ENCODE measurements at regions not wholly inside any gene's neighbourhood (a gene's known extent, or its start where the extent isn't known, plus 50 kb on each side); places are given as distances from the start of the nearest gene placed in this dataset.

DNA sequence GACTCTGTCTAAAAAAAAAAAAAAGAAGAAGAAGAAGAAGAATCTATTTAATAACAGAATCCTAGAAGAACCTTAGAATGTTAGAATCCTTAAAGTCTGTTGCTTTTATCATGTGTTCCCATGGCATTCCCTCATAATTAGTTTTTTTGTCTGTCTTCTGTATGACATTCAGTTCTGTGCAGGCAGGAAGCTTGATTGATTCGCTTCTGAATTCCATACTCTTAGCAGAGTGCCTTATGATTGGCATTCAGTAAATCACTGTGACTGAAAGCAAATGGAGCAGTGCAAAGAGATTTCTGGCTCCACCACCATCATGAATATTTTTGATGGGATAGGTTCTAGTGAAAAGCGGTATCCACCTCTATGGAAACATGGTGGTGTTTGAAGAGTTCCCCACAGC lies 1065.9 kb upstream of the RBFOX1 start:
- Mint-ChIP-seq H3K9me3 (peaks cover 12% of the 10 kb centered on the region), H3K27ac (no peak overlapping the region), H3K4me3 (no peak overlapping the region), H3K4me1 (ENCODE audit: low read depth) (no peaks in the 10 kb centered on the region), H3K36me3 (ENCODE audit: low read depth) (no peaks in the 10 kb centered on the region), H3K27me3 (no peaks in the 10 kb centered on the region)
- intact Hi-C loops (cut with micrococcal nuclease), result no loop called here
- CTCF ChIA-PET, result no interaction called here
- TF ChIP-seq, protein P1, sequence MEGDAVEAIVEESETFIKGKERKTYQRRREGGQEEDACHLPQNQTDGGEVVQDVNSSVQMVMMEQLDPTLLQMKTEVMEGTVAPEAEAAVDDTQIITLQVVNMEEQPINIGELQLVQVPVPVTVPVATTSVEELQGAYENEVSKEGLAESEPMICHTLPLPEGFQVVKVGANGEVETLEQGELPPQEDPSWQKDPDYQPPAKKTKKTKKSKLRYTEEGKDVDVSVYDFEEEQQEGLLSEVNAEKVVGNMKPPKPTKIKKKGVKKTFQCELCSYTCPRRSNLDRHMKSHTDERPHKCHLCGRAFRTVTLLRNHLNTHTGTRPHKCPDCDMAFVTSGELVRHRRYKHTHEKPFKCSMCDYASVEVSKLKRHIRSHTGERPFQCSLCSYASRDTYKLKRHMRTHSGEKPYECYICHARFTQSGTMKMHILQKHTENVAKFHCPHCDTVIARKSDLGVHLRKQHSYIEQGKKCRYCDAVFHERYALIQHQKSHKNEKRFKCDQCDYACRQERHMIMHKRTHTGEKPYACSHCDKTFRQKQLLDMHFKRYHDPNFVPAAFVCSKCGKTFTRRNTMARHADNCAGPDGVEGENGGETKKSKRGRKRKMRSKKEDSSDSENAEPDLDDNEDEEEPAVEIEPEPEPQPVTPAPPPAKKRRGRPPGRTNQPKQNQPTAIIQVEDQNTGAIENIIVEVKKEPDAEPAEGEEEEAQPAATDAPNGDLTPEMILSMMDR (IDR thresholded peaks at IDR 0.05), result no peak
- no peak for ATAC-seq
- POLR2A ChIA-PET, result no interaction called here
- no peak for DNase-seq

DNA sequence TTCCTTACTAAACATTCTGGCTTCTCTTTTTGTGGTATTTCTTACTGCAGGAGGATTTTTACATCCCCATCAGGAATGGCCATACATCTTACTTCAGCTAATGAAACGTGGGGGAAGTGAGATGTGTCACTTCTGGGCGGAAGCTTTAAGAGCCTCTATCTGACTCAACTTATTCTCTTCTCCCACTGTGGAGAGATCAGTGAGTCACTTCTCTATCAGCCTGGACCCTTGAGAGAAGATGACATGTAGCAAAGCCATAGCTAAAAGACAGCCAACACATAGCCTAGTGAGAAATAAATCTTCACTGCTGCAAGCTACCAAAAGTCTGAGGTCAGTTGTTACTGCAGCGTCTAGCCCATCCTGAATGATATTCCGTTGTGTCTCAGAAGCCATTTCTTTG lies 1066.7 kb upstream of the RBFOX1 start:
- CTCF ChIA-PET, result no interaction called here
- Mint-ChIP-seq H3K36me3 (ENCODE audit: low read depth) (no peaks in the 10 kb centered on the region), H3K4me3 (no peak overlapping the region), H3K27me3 (no peaks in the 10 kb centered on the region), H3K9me3 (peaks cover 12% of the 10 kb centered on the region), H3K4me1 (ENCODE audit: low read depth) (no peaks in the 10 kb centered on the region), H3K27ac (no peak overlapping the region)
- intact Hi-C loops (cut with micrococcal nuclease), result no loop called here
- DNase-seq (no peak), ATAC-seq (no peak)
- TF ChIP-seq, protein P1 (IDR thresholded peaks at IDR 0.05), result no peak
- POLR2A ChIA-PET, result no interaction called here

DNA sequence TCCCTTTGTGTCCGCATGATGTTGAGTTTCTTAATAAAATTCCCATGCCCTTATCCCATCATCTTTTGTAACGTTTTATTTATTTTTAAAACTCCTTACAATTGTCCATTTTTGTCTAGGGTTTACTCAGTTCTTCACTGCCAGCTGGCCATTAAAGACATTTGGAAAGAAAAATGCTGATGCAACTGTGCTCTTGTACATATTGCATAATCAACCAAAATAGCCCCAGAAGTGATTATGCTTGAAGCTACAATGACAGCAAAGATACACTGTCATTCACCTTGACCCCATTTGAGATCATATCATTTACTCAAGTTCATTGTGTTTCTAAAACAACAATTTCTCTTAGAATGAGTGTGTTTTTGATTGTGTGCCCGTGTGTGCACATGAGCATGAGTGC lies 1074.6 kb upstream of the RBFOX1 start:
- no peak overlapping the region for H3K4me3 Mint-ChIP-seq
- H3K27me3 Mint-ChIP-seq, result no peaks in the 10 kb centered on the region
- H3K9me3 Mint-ChIP-seq, result peaks cover 21% of the 10 kb centered on the region
- CTCF ChIA-PET, result no interaction called here
- H3K4me1 Mint-ChIP-seq (ENCODE audit: low read depth), result no peaks in the 10 kb centered on the region
- POLR2A ChIA-PET, result no interaction called here
- ATAC-seq (no peak), DNase-seq (no peak)
- H3K27ac Mint-ChIP-seq, result no peak overlapping the region
- intact Hi-C loops (cut with micrococcal nuclease), result no loop called here
- TF ChIP-seq, protein P1 (IDR thresholded peaks at IDR 0.05), result no peak
- no peaks in the 10 kb centered on the region for H3K36me3 Mint-ChIP-seq (ENCODE audit: low read depth)

DNA sequence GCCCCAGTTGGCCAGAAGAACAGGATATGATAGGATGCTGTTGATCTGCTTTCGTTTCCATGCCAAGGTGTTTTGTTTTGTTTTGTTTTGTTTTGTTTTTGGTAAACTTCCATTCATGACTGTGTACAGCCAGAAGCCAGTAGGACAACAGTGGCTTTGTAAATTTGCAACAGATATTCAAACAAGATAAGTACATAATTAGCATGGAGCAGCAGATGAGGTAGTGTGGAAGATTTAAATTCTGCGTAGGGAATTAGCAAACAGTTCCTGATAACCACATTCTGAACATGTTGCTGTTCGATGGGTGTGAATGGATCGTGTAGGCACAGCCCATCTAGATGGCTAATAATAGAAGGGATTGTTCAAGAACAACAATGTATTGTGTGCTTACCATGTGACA lies 1080.1 kb upstream of the RBFOX1 start:
- Mint-ChIP-seq H3K27ac (no peak overlapping the region), H3K4me1 (ENCODE audit: low read depth) (no peaks in the 10 kb centered on the region), H3K27me3 (no peaks in the 10 kb centered on the region), H3K4me3 (no peak overlapping the region), H3K9me3 (peaks cover 16% of the 10 kb centered on the region), H3K36me3 (ENCODE audit: low read depth) (no peaks in the 10 kb centered on the region)
- ChIA-PET CTCF (no interaction called here), POLR2A (no interaction called here)
- intact Hi-C loops (cut with micrococcal nuclease), result no loop called here
- ATAC-seq (no peak), DNase-seq (no peak)
- TF ChIP-seq, protein P1 (IDR thresholded peaks at IDR 0.05), result no peak

DNA sequence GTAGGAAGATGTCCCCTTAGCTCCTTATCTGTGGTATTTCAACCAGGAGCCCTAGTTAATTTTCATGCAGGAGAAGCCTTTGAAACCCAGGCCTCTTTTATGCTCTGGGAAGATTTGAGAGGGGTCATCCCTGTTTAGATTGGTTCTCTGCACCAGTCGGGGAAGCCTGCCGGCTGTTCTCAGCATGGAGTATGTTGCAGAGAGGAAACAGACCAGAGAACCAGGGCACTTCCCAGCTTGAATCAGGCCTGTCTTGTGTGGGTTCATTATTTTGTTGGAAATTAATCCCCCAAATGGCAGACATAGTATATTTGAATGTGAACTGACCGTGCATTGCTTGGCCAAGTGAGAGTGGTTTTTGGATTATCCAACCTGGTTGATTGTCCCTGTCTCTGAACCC lies 1082.1 kb upstream of the RBFOX1 start:
- DNase-seq, result no peak
- intact Hi-C loops (cut with micrococcal nuclease), result no loop called here
- Mint-ChIP-seq H3K27me3 (no peaks in the 10 kb centered on the region), H3K4me1 (ENCODE audit: low read depth) (no peaks in the 10 kb centered on the region), H3K36me3 (ENCODE audit: low read depth) (no peaks in the 10 kb centered on the region), H3K27ac (no peak overlapping the region), H3K9me3 (peaks cover 6% of the 10 kb centered on the region), H3K4me3 (no peak overlapping the region)
- ATAC-seq, result no peak
- ChIA-PET POLR2A (no interaction called here), CTCF (no interaction called here)
- TF ChIP-seq, protein P1 (IDR thresholded peaks at IDR 0.05), result no peak

All from activated CD8-positive, alpha-beta T cell treated with anti-CD3 and anti-CD28 coated beads for 36 hours (primary cell).